ENCODE measurements at regions not wholly inside any gene's neighbourhood (a gene's known extent, or its start where the extent isn't known, plus 50 kb on each side); places are given as distances from the start of the nearest gene placed in this dataset.

DNA sequence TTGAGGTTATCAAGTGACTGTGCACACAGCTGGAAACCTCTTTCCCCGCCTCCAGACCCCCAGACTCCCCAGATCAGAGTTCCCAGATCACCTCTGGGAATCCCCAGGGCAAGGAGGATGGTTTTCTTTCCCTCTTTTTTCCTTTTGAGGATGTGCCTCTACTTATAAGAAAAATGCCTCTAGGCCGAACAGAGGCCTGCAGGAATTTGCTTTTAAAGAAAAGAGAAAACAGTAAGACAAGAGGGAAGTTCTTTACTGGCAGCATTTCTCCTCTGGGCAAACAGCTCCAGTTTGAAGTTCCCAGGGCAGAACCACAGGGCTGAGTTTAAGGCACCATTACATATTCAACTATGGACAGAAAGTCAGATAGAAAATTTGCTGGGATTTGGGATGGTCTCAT, 837.9 kb upstream of the LCORL start:
- H3K27me3 ChIP-seq (ENCODE audit: control insufficient read depth, insufficient read depth): no peaks in the 10 kb centered on the region
- H3K4me3 ChIP-seq (ENCODE audit: low read length): no peak overlapping the region
- WGBS: 59% methylated on average over 2 of the region's 2 CpGs
- no peak overlapping the region for H3K27ac ChIP-seq (ENCODE audit: low read length)
- H3K4me1 ChIP-seq (ENCODE audit: control insufficient read depth, insufficient read depth, low read length): no peaks in the 10 kb centered on the region
- ATAC-seq (no peak), DNase-seq (no peak)
- intact Hi-C loops (cut with DNase I): no loop called here
- no peaks in the 10 kb centered on the region for H3K9me3 ChIP-seq (ENCODE audit: control insufficient read depth, low read length)

GRCh38 chr4:18858229-18858922, 836.8 kb upstream of the LCORL start:
- Histone ChIP-seq H3K27me3 (ENCODE audit: control insufficient read depth, insufficient read depth) (no peaks in the 10 kb centered on the region), H3K4me3 (ENCODE audit: low read length) (no peak overlapping the region), H3K27ac (ENCODE audit: low read length) (no peak overlapping the region), H3K9me3 (ENCODE audit: control insufficient read depth, low read length) (no peaks in the 10 kb centered on the region), H3K4me1 (ENCODE audit: control insufficient read depth, insufficient read depth, low read length) (no peaks in the 10 kb centered on the region)
- DNase-seq (no peak), ATAC-seq (peak in 1 of 2 donors; percentile 74)
- intact Hi-C loops (cut with DNase I): no loop called here
- WGBS: 51% methylated on average over 6 of the region's 6 CpGs

DNA sequence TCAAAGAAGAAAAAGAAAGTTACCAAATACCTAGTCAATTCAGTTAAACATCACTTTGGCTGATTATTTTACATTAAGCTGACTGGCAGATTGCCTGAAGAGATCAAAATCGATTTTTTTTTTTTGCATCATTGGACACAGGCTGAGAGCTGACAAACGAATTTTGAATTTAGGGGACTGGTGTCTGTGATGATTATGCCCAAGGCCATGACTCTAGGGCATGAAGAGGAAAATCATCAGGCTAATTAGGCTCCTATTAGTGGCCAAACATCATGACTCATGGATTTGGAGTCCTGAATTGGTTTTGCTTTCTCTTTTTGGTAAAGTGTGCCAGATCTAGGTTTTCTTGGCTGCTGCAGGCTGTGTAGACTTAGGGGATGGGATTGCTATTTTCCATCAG, 829.3 kb upstream of the LCORL start:
- DNase-seq (no peak), ATAC-seq (no peak)
- Histone ChIP-seq H3K27ac (ENCODE audit: low read length) (no peak overlapping the region), H3K9me3 (ENCODE audit: control insufficient read depth, low read length) (no peaks in the 10 kb centered on the region), H3K4me3 (ENCODE audit: low read length) (no peak overlapping the region), H3K4me1 (ENCODE audit: control insufficient read depth, insufficient read depth, low read length) (no peaks in the 10 kb centered on the region), H3K27me3 (ENCODE audit: control insufficient read depth, insufficient read depth) (no peaks in the 10 kb centered on the region)
- intact Hi-C loops (cut with DNase I): no loop called here
- WGBS: 55% methylated on average over 2 of the region's 2 CpGs

GRCh38 chr4:18847249-18847890, 825.8 kb upstream of the LCORL start:
- Histone ChIP-seq H3K27ac (ENCODE audit: low read length) (no peak overlapping the region), H3K4me1 (ENCODE audit: control insufficient read depth, insufficient read depth, low read length) (no peaks in the 10 kb centered on the region), H3K9me3 (ENCODE audit: control insufficient read depth, low read length) (no peaks in the 10 kb centered on the region), H3K4me3 (ENCODE audit: low read length) (no peak overlapping the region), H3K27me3 (ENCODE audit: control insufficient read depth, insufficient read depth) (no peaks in the 10 kb centered on the region)
- DNase-seq (no peak), ATAC-seq (no peak)
- WGBS: 81% methylated on average over 5 of the region's 5 CpGs
- intact Hi-C loops (cut with DNase I): no loop called here

DNA sequence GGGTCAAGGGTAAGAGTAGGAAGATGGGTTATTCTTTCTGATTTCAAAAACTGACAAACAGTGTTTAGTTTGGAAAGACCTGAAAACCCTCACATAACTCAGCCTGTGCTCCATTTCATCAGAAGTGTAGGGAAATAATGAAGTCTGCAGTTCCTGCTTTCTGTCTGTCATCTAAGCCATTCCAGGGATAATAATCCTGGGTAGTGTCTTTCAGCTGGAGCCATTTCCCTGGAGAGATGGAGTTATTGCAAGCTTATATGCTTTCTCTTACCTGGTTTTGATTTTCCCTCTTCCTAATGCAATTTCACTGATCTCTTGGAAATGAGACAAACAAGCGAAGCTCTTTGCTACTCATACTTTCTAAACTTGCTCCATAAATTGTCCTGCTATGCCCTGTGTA, 824.8 kb upstream of the LCORL start:
- Histone ChIP-seq H3K27ac (ENCODE audit: low read length) (no peak overlapping the region), H3K27me3 (ENCODE audit: control insufficient read depth, insufficient read depth) (no peaks in the 10 kb centered on the region), H3K4me3 (ENCODE audit: low read length) (no peak overlapping the region), H3K9me3 (ENCODE audit: control insufficient read depth, low read length) (no peaks in the 10 kb centered on the region), H3K4me1 (ENCODE audit: control insufficient read depth, insufficient read depth, low read length) (no peaks in the 10 kb centered on the region)
- intact Hi-C loops (cut with DNase I): no loop called here
- no peak for ATAC-seq
- DNase-seq: no peak
- 90% methylated on average over 1 of the region's 1 CpG for whole genome bisulfite sequencing

- no peak for ATAC-seq
- DNase-seq: no peak
- intact Hi-C loops (cut with DNase I): no loop called here
- no peaks in the 10 kb centered on the region for H3K9me3 ChIP-seq (ENCODE audit: control insufficient read depth, low read length)
- H3K27ac ChIP-seq (ENCODE audit: low read length): no peak overlapping the region
- H3K4me1 ChIP-seq (ENCODE audit: control insufficient read depth, insufficient read depth, low read length): no peaks in the 10 kb centered on the region
- no peaks in the 10 kb centered on the region for H3K27me3 ChIP-seq (ENCODE audit: control insufficient read depth, insufficient read depth)
- 64% methylated on average over 1 of the region's 1 CpG for WGBS
- no peak overlapping the region for H3K4me3 ChIP-seq (ENCODE audit: low read length)
Measured at GRCh38 chr4:18844726-18845125, 823.2 kb upstream of the LCORL start.

- no peaks in the 10 kb centered on the region for H3K9me3 ChIP-seq (ENCODE audit: control insufficient read depth, low read length)
- ATAC-seq: peak in 1 of 2 donors; percentile 29
- peak in 1 of 3 donors; percentile 27 for DNase-seq
- intact Hi-C loops (cut with DNase I): no loop called here
- H3K27me3 ChIP-seq (ENCODE audit: control insufficient read depth, insufficient read depth): no peaks in the 10 kb centered on the region
- no peak overlapping the region for H3K4me3 ChIP-seq (ENCODE audit: low read length)
- no peaks in the 10 kb centered on the region for H3K4me1 ChIP-seq (ENCODE audit: control insufficient read depth, insufficient read depth, low read length)
- no peak overlapping the region for H3K27ac ChIP-seq (ENCODE audit: low read length)
- WGBS: 75% methylated on average over 5 of the region's 5 CpGs
Measured at GRCh38 chr4:18842431-18842830, 820.9 kb upstream of the LCORL start.

GRCh38 chr4:18840481-18840880, 818.9 kb upstream of the LCORL start:
- ATAC-seq: no peak
- intact Hi-C loops (cut with DNase I): no loop called here
- 67% methylated on average over 3 of the region's 3 CpGs for WGBS

DNA sequence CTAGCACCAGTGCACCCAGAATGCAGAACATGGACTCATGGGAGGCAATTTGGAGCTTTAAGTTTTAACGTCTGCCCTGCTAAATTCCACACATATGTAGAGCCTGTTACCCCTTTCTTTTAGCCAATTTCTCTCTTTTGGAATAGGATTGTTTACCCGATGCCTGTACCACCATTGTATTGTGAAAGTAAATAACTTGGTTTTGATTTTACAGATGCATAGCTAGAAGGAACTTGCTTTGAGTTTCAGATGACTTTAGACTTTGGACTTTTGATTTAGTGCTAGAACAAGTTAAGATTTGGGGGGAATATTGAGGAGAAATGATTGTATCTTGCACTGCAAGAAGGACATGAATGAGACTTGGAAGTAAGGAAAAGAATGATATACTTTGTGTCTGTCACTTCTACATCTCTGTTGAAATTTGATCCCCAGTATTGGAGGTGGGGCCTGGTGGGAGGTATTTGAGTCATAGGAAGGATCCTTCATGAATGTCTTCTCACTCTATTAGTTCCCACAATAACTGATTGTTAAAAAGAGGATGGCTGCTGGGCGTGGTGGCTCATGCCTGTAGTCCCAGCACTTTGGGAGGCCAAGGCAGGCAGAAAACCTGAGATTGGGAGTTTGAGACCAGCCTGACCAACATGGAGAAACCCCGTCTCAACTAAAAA, 794.8 kb upstream of the LCORL start:
- 89% methylated on average over 4 of the region's 4 CpGs for WGBS
- Histone ChIP-seq H3K27ac (ENCODE audit: low read length) (no peak overlapping the region), H3K9me3 (ENCODE audit: control insufficient read depth, low read length) (no peaks in the 10 kb centered on the region), H3K27me3 (ENCODE audit: control insufficient read depth, insufficient read depth) (no peaks in the 10 kb centered on the region), H3K4me1 (ENCODE audit: control insufficient read depth, insufficient read depth, low read length) (no peaks in the 10 kb centered on the region), H3K4me3 (ENCODE audit: low read length) (no peak overlapping the region)
- intact Hi-C loops (cut with DNase I): no loop called here
- DNase-seq (peak in 1 of 3 donors; percentile 1), ATAC-seq (no peak)

More at GRCh38 chr4:18840481-18840880, 818.9 kb upstream of the LCORL start:
- no peaks in the 10 kb centered on the region for H3K27me3 ChIP-seq (ENCODE audit: control insufficient read depth, insufficient read depth)
- no peak overlapping the region for H3K4me3 ChIP-seq (ENCODE audit: low read length)
- no peaks in the 10 kb centered on the region for H3K4me1 ChIP-seq (ENCODE audit: control insufficient read depth, insufficient read depth, low read length)
- no peak overlapping the region for H3K27ac ChIP-seq (ENCODE audit: low read length)
- H3K9me3 ChIP-seq (ENCODE audit: control insufficient read depth, low read length): no peaks in the 10 kb centered on the region
- no peak for DNase-seq

DNA sequence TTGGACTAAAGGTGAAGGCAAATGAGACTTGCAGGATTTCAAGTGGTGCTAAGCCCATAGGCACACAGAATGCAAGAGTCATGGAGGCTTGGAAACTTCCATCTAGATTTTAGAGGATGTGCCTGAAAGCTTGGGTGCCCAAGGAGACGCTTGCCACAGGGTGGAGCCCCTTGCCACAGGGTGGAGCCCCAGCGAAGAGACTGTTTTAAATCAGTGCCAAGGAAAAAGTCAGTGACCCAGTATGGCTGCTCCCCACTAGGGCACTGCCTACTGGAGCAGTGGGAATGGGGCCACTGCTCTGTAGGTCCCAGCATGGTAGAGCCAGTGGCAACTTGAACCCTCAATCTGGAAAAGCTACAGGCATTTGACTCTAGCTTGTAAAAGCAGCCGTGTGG, 794.2 kb upstream of the LCORL start:
- ATAC-seq (no peak), DNase-seq (peak in 1 of 3 donors; percentile 14)
- 89% methylated on average over 3 of the region's 3 CpGs for WGBS
- H3K27ac ChIP-seq (ENCODE audit: low read length): no peak overlapping the region
- no peaks in the 10 kb centered on the region for H3K4me1 ChIP-seq (ENCODE audit: control insufficient read depth, insufficient read depth, low read length)
- H3K4me3 ChIP-seq (ENCODE audit: low read length): no peak overlapping the region
- H3K9me3 ChIP-seq (ENCODE audit: control insufficient read depth, low read length): no peaks in the 10 kb centered on the region
- intact Hi-C loops (cut with DNase I): no loop called here
- H3K27me3 ChIP-seq (ENCODE audit: control insufficient read depth, insufficient read depth): no peaks in the 10 kb centered on the region

DNA sequence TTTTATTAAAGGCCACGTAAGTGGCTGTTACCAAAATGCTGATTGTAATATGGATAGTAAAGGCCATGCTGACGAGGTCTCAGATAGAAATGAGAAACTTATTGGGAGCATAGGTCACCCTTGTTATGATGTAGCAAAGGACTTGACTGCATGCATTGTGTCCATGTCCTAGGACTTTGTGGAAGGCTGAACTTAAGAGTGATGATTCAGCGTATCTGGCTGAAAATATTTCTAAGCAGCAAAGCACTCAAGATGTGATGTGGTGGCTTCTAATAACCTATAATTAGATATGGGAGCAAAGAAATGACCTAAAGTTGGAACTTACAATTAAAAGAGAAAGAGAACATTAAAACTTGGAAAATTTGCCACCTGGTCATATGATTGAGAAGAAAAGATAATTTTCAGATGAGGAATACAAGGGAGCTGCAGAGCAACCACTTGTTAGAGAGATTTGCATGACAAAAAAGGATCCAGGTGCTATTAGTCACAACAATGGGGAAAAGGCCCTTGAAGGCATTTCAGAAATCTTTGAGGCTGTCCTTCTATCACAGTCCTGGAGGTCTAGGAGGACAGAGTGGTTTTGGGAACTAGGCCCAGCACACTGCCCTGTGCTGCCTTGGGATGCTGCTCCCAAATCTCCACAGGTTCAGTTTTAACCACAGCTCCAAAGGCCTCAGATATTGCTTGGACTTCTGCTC, 793.7 kb upstream of the LCORL start:
- no peak for ATAC-seq
- Histone ChIP-seq H3K9me3 (ENCODE audit: control insufficient read depth, low read length) (no peaks in the 10 kb centered on the region), H3K4me3 (ENCODE audit: low read length) (no peak overlapping the region), H3K4me1 (ENCODE audit: control insufficient read depth, insufficient read depth, low read length) (no peaks in the 10 kb centered on the region), H3K27me3 (ENCODE audit: control insufficient read depth, insufficient read depth) (no peaks in the 10 kb centered on the region), H3K27ac (ENCODE audit: low read length) (no peak overlapping the region)
- 63% methylated on average over 3 of the region's 3 CpGs for WGBS
- intact Hi-C loops (cut with DNase I): no loop called here
- peak in 1 of 3 donors; percentile 3 for DNase-seq

Measured in right cardiac atrium (tissue), 5 donors.